ENCODE measurements at regions not wholly inside any gene's neighbourhood (a gene's known extent, or its start where the extent isn't known, plus 50 kb on each side); places are given as distances from the start of the nearest gene placed in this dataset.

- H3K4me1 Mint-ChIP-seq: peaks cover 0 to 9% of the 10 kb centered on the region in 2 donors
- no peaks in the 10 kb centered on the region for H3K36me3 Mint-ChIP-seq
- no peak overlapping the region for H3K27ac Mint-ChIP-seq
- H3K27me3 Mint-ChIP-seq (ENCODE audit: low read depth in 3 of 3): peaks cover 16 to 24% (median 18%) of the 10 kb centered on the region in 3 donors
- DNase-seq: no peak
- no peak overlapping the region for H3K4me3 Mint-ChIP-seq
- peaks cover 0 to 1% (median 0%) of the 10 kb centered on the region in 6 donors for H3K9me3 Mint-ChIP-seq
Observed at GRCh38 chr14:101459551-101459900, 101.8 kb upstream of the DIO3 start.

- Mint-ChIP-seq H3K4me1 (peaks cover 0 to 9% of the 10 kb centered on the region in 2 donors), H3K9me3 (no peaks in the 10 kb centered on the region), H3K27ac (no peak overlapping the region)
Observed at GRCh38 chr14:101460521-101460920, 100.8 kb upstream of the DIO3 start.

DNA sequence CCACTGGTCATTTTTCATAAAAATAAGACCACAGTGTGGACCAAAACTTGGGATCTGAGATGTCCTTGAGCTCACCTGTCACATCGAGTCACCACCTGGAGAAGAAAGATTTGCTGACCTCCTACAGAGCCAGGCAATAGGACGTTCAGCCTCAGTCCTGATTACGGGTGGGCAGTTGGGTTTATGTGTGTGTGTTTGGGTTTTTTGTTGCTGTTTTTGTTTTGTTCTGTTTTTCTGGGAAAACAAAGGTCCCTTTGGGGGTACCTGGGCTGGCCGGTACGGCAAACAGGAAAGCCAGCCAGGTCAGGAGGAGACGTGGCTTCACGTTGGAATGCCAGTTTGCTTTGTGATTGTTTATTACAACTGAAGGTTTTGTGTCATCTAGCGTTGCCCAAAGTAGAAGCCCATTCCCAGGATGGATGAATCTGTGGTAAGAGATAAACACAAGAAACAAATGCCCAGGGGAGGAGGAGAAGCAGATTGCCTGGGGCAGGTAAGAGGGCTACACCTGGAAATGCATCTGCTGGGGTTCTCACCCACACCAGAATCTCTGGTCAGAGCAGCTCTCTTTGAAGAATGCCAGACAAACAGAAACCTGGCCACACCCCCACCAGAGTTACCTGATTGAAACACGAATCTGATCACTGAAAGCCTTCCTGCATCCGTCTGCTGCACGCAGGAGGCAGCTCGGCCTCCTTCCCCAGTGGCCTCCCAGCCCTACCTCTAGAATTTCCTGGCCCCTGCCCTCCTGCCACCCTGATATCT lies 100.1 kb upstream of the DIO3 start:
- DNase-seq: no peak
- no peaks in the 10 kb centered on the region for H3K9me3 Mint-ChIP-seq
- H3K4me3 Mint-ChIP-seq: peak overlapping the region in 1 of 5 donors; percentile 35
- H3K36me3 Mint-ChIP-seq: no peaks in the 10 kb centered on the region
- H3K4me1 Mint-ChIP-seq: peaks cover 0 to 9% of the 10 kb centered on the region in 2 donors
- no peak overlapping the region for H3K27ac Mint-ChIP-seq
- peaks cover 12 to 14% (median 13%) of the 10 kb centered on the region in 3 donors for H3K27me3 Mint-ChIP-seq (ENCODE audit: low read depth in 3 of 3)

More at GRCh38 chr14:101460521-101460920, 100.8 kb upstream of the DIO3 start:
- H3K27me3 Mint-ChIP-seq (ENCODE audit: low read depth in 3 of 3): peaks cover 14 to 19% (median 14%) of the 10 kb centered on the region in 3 donors
- DNase-seq: no peak
- no peak overlapping the region for H3K4me3 Mint-ChIP-seq
- H3K36me3 Mint-ChIP-seq: no peaks in the 10 kb centered on the region

DNA sequence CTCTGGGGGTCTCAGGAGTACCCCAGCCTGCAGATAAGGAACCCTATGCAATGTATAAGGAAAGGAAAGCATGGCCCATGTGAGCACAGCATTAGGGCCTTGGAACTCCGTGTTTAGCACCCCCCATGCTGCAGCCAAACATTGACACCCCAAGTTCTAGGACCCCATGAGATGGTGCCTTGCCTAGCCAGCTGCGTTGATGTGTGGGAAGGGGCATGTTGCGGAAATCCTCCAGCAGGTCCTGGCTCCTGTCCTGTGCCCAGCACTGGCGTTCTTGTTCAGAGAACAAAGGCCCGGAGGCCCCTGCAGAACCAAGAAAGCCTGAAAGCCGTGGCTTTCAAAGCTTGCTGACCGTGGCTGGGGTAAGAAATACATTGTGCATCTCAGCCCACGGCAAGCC lies 99.4 kb upstream of the DIO3 start:
- Mint-ChIP-seq H3K4me1 (peaks cover 0 to 1% of the 10 kb centered on the region in 2 donors), H3K27ac (no peak overlapping the region), H3K9me3 (no peaks in the 10 kb centered on the region), H3K4me3 (no peak overlapping the region), H3K27me3 (ENCODE audit: low read depth in 3 of 3) (peaks cover 4 to 8% (median 6%) of the 10 kb centered on the region in 3 donors), H3K36me3 (no peaks in the 10 kb centered on the region)
- DNase-seq: no peak

GRCh38 chr14:101462726-101463565 lies 98.3 kb upstream of the DIO3 start:
- Mint-ChIP-seq H3K36me3 (no peaks in the 10 kb centered on the region), H3K27ac (no peak overlapping the region), H3K4me1 (no peaks in the 10 kb centered on the region), H3K9me3 (no peaks in the 10 kb centered on the region), H3K27me3 (ENCODE audit: low read depth in 3 of 3) (peaks cover 2 to 7% (median 7%) of the 10 kb centered on the region in 3 donors), H3K4me3 (no peak overlapping the region)
- DNase-seq: no peak

DNA sequence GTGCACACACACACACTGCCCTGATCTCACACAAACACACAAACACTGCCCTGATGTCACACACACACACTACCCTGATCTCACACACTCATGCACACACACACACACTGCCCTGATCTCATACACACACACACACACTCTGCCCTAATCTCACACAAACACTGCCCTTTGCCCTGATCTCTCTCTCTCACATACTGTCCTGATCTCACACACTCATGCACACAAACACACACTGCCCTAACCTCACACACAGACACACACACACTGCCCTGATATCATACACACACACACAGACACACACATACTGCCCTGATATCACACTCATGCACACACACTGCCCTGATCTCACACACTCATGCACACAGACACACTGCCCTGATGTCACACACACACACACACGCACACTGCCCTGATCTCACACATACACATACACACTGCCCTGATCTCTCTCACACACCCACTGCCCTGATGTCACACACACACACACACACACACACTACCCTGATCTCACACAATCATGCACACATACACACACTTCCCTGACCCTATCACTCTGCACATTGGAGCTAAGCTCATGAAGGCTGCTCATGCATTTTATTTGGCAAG lies 97.6 kb upstream of the DIO3 start:
- H3K4me3 Mint-ChIP-seq: no peak overlapping the region
- no peaks in the 10 kb centered on the region for H3K9me3 Mint-ChIP-seq
- H3K27ac Mint-ChIP-seq: no peak overlapping the region
- no peaks in the 10 kb centered on the region for H3K36me3 Mint-ChIP-seq
- no peak for DNase-seq
- H3K4me1 Mint-ChIP-seq: no peaks in the 10 kb centered on the region
- H3K27me3 Mint-ChIP-seq (ENCODE audit: low read depth in 3 of 3): peaks cover 2 to 7% (median 6%) of the 10 kb centered on the region in 3 donors

GRCh38 chr14:101464310-101464983 lies 96.8 kb upstream of the DIO3 start:
- H3K36me3 Mint-ChIP-seq: no peaks in the 10 kb centered on the region
- no peak overlapping the region for H3K27ac Mint-ChIP-seq
- H3K4me1 Mint-ChIP-seq: no peaks in the 10 kb centered on the region
- DNase-seq: no peak
- H3K4me3 Mint-ChIP-seq: no peak overlapping the region
- H3K9me3 Mint-ChIP-seq: no peaks in the 10 kb centered on the region
- H3K27me3 Mint-ChIP-seq (ENCODE audit: low read depth in 3 of 3): peaks cover 2 to 7% (median 4%) of the 10 kb centered on the region in 3 donors

DNA sequence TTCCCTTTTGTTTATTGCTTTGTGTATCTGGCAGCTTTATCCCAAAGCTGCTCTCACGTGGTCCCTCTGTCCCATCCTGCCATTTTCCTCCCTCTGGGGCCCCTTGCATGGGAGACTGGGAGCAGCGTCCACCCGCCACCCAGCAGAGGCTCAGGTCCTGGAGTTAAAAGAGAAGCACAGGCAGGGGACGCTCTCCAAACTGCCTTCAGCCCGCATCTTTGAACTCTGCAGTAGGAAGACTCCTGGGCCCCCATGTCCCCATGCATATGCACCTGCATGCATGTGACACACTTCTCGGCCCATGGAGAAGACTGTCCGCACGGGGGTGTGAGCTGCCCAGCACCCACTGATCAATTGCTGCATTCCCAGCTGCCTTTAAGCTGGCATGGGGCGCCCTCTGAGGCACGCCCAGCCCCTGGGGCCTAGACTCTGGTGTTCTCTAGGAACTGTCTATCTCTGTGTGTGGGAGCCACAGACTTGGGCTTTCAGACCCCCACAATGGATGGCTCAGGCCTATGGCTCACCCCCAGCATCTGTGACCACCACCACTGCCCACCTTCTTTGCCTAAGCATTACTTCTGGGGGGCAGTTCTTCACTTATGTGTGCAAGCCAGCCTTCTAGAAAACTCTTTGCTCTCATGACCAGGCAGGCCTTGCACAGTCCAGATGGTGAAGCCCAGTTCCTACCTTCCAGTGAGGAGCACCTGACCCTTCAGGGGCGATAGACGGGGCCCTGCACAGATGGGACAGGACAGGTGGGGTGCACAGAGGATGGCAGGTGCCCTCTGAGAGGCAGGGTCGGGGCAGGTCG lies 96.1 kb upstream of the DIO3 start:
- Mint-ChIP-seq H3K36me3 (no peaks in the 10 kb centered on the region), H3K4me3 (no peak overlapping the region), H3K27me3 (ENCODE audit: low read depth in 3 of 3) (peaks cover 0 to 5% (median 4%) of the 10 kb centered on the region in 3 donors), H3K4me1 (no peaks in the 10 kb centered on the region), H3K27ac (no peak overlapping the region), H3K9me3 (no peaks in the 10 kb centered on the region)
- DNase-seq: no peak

- Mint-ChIP-seq H3K9me3 (no peaks in the 10 kb centered on the region), H3K27ac (no peak overlapping the region), H3K36me3 (no peaks in the 10 kb centered on the region), H3K27me3 (ENCODE audit: low read depth in 3 of 3) (peaks cover 0 to 5% (median 3%) of the 10 kb centered on the region in 3 donors), H3K4me1 (no peaks in the 10 kb centered on the region), H3K4me3 (no peak overlapping the region)
- DNase-seq: no peak
Observed at GRCh38 chr14:101465795-101466448, 95.4 kb upstream of the DIO3 start.

- Mint-ChIP-seq H3K4me3 (no peak overlapping the region), H3K4me1 (no peaks in the 10 kb centered on the region), H3K9me3 (no peaks in the 10 kb centered on the region), H3K27ac (no peak overlapping the region), H3K36me3 (no peaks in the 10 kb centered on the region), H3K27me3 (ENCODE audit: low read depth in 3 of 3) (peaks cover 0 to 4% (median 3%) of the 10 kb centered on the region in 3 donors)
- no peak for DNase-seq
Observed at GRCh38 chr14:101466456-101467180, 94.7 kb upstream of the DIO3 start.

- Mint-ChIP-seq H3K27ac (no peak overlapping the region), H3K4me3 (no peak overlapping the region), H3K4me1 (no peaks in the 10 kb centered on the region), H3K36me3 (no peaks in the 10 kb centered on the region), H3K27me3 (ENCODE audit: low read depth in 3 of 3) (peaks cover 0 to 4% (median 3%) of the 10 kb centered on the region in 3 donors), H3K9me3 (no peaks in the 10 kb centered on the region)
- DNase-seq: no peak
Observed at GRCh38 chr14:101467181-101467926, 93.9 kb upstream of the DIO3 start.

Data from immature natural killer cell (primary cell).